CD14-positive monocyte (primary cell): ENCODE measurements at regions not wholly inside any gene's neighbourhood (a gene's known extent, or its start where the extent isn't known, plus 50 kb on each side); places are given as distances from the start of the nearest gene placed in this dataset.

Source experiments
- DNase-seq, 3 donors: peaks; one replicate each; pipeline ENCODE4 v3.0.0-alpha.2; 2011 to 2022
- H2AFZ ChIP-seq: 2 replicates; pipeline ENCODE4 v1.6.0; 2012; ENCODE audit warnings: mild to moderate bottlenecking, low read depth, low read length, inconsistent platforms; ENCODE audit not compliant: insufficient read depth, poor library complexity, severe bottlenecking
- H3K27ac ChIP-seq, 2 donors: 1 replicate in 1 of 2; 2 replicates in 1 of 2; pipeline ENCODE4 v1.5.1; 2012 to 2013; ENCODE audit warnings: low read length in 2 of 2, control low read depth in 1 of 2, inconsistent platforms in 1 of 2, low read depth in 1 of 2, mild to moderate bottlenecking in 1 of 2
- H3K27me3 ChIP-seq, 2 donors: one replicate each; pipeline versions ENCODE4 v1.6.0 to v1.6.1; 2011 to 2013; ENCODE audit warnings: low read length in 2 of 2; ENCODE audit not compliant: control insufficient read depth in 2 of 2, insufficient read depth in 2 of 2
- H3K36me3 ChIP-seq, 2 donors: replicated peaks in 1 of 2; 1 replicate in 1 of 2; 2 replicates in 1 of 2; pipeline versions ENCODE4 v1.5.1 to v1.6.1; 2012 to 2013; ENCODE audit warnings: low read length in 2 of 2, control low read depth in 1 of 2, inconsistent platforms in 1 of 2, mild to moderate bottlenecking in 1 of 2; ENCODE audit not compliant: insufficient read depth in 2 of 2, control insufficient read depth in 1 of 2
- H3K4me1 ChIP-seq, 2 donors: 1 replicate in 1 of 2; 2 replicates in 1 of 2; pipeline versions ENCODE4 v1.5.1 to v1.6.1; 2012 to 2013; ENCODE audit warnings: low read length in 2 of 2, control low read depth in 1 of 2, inconsistent platforms in 1 of 2, mild to moderate bottlenecking in 1 of 2, moderate library complexity in 1 of 2; ENCODE audit not compliant: insufficient read depth in 2 of 2, control insufficient read depth in 1 of 2
- H3K4me2 ChIP-seq: replicated peaks from 2 replicates; pipeline ENCODE3; 2012; ENCODE audit warnings: low read length, moderate library complexity, mild to moderate bottlenecking; ENCODE audit not compliant: poor library complexity, severe bottlenecking; ENCODE audit errors: extremely low read depth
- H3K4me3 ChIP-seq, 3 experiments: fragments of 200-600 bp in 1 of 3; sonication (generic) in 1 of 3; replicated peaks in 1 of 3; 1 replicate in 2 of 3; 2 replicates in 1 of 3; pipeline ENCODE4 v1.5.1; 2011 to 2013; ENCODE audit warnings: low read length in 3 of 3, mild to moderate bottlenecking in 3 of 3, control low read depth in 2 of 3, low read depth in 2 of 3, inconsistent platforms in 1 of 3, moderate library complexity in 1 of 3
- H3K79me2 ChIP-seq: 2 replicates; pipeline ENCODE4 v1.6.0; 2012; ENCODE audit warnings: mild to moderate bottlenecking, control low read depth, inconsistent platforms, low read length, moderate library complexity; ENCODE audit not compliant: insufficient read depth
- H3K9ac ChIP-seq: 2 replicates; pipeline ENCODE4 v1.6.0; 2017; ENCODE audit warnings: low read length, mild to moderate bottlenecking; ENCODE audit not compliant: insufficient read depth, poor library complexity, severe bottlenecking
- H3K9me3 ChIP-seq, 2 donors: replicated peaks in 1 of 2; 1 replicate in 1 of 2; 2 replicates in 1 of 2; pipeline versions ENCODE4 v1.5.1 to v1.6.1; 2012 to 2013; ENCODE audit warnings: low read length in 2 of 2, control low read depth in 1 of 2; ENCODE audit not compliant: control insufficient read depth in 1 of 2, insufficient read depth in 1 of 2
- H4K20me1 ChIP-seq: 2 replicates; pipeline ENCODE4 v1.6.0; 2012; ENCODE audit warnings: mild to moderate bottlenecking, low read length, control low read depth, moderate library complexity; ENCODE audit not compliant: insufficient read depth
- H3K27ac Mint-ChIP-seq, 7 donors: one replicate each; pipeline ENCODE4 v1.8.0; 2020; ENCODE audit warnings: mild to moderate bottlenecking in 7 of 7, mixed read lengths in 7 of 7, moderate library complexity in 6 of 7, inconsistent platforms in 2 of 7
- H3K27me3 Mint-ChIP-seq, 3 donors: one replicate each; pipeline ENCODE4 v1.8.0; 2021 to 2022; ENCODE audit warnings: low read depth in 3 of 3, mild to moderate bottlenecking in 3 of 3, mixed read lengths in 3 of 3, moderate library complexity in 3 of 3, inconsistent platforms in 1 of 3
- H3K36me3 Mint-ChIP-seq, 2 donors: one replicate each; pipeline ENCODE4 v1.8.0; 2020; ENCODE audit warnings: mixed read lengths in 2 of 2, inconsistent platforms in 1 of 2, mild to moderate bottlenecking in 1 of 2
- H3K4me1 Mint-ChIP-seq: one replicate; pipeline ENCODE4 v1.8.0; 2020; ENCODE audit warnings: mild to moderate bottlenecking, mixed read lengths
- H3K4me3 Mint-ChIP-seq, 2 donors: one replicate each; pipeline ENCODE4 v1.8.0; 2020; ENCODE audit warnings: mild to moderate bottlenecking in 2 of 2, mixed read lengths in 2 of 2, moderate library complexity in 1 of 2
- H3K9me3 Mint-ChIP-seq, 7 donors: one replicate each; pipeline ENCODE4 v1.8.0; 2020 to 2022; ENCODE audit warnings: mixed read lengths in 7 of 7, mild to moderate bottlenecking in 6 of 7, moderate library complexity in 6 of 7, inconsistent platforms in 2 of 7
- WGBS: methylation state at CpG from one replicate; pipeline ENCODE4 v1.1.5; 2013; ENCODE audit warnings: missing lambda C conversion rate; ENCODE audit not compliant: insufficient coverage; 5-methylcytosine and 5-hydroxymethylcytosine counted together
- intact Hi-C, 2 donors: fragments of 100-400 bp; cut with micrococcal nuclease; formaldehyde crosslinking; loops; one replicate each; pipeline versions ENCODE4 v1.15.0 to v1.15.1; 2023
- TF ChIP-seq, protein P1 (sequence below): fragments of 200-600 bp; IDR thresholded peaks from one replicate; pipeline ENCODE4 v1.8.0; 2022; ENCODE audit warnings: antibody characterized with exemption, mild to moderate bottlenecking

DNA sequence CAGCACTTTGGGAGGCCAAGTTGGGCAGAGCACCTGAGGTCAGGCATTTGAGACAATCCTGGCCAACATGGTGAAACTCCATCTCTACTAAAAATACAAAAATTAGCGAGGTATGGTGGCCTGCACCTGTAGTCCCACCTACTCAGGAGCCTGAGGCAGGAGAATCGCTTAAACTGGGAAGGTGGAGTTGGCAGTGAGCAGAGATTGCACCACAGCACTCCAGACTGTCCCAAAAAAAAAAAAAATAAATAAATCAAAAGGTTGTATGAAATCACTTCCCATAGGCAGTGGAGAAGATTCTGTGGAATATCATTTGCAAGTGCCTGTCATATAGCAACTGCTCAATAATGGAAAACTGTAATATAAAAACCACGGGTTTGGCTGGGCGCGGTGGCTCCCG, 65.1 kb upstream of the SERBP1 start:
- Histone ChIP-seq H4K20me1 (no peaks in the 10 kb centered on the region), H3K4me2 (no peak overlapping the region), H2AFZ (no peak overlapping the region), H3K4me3 (no peak overlapping the region), H3K4me1 (no peaks in the 10 kb centered on the region), H3K79me2 (no peaks in the 10 kb centered on the region), H3K27me3 (no peaks in the 10 kb centered on the region), H3K27ac (no peak overlapping the region), H3K9ac (no peak overlapping the region), H3K36me3 (no peaks in the 10 kb centered on the region), H3K9me3 (no peaks in the 10 kb centered on the region)
- H3K9me3 Mint-ChIP-seq: peaks cover 0 to 2% (median 0%) of the 10 kb centered on the region in 7 donors
- H3K27me3 Mint-ChIP-seq: peaks cover 0 to 4% (median 2%) of the 10 kb centered on the region in 3 donors
- H3K4me3 Mint-ChIP-seq: no peak overlapping the region
- H3K27ac Mint-ChIP-seq: no peak overlapping the region
- TF ChIP-seq, protein P1, sequence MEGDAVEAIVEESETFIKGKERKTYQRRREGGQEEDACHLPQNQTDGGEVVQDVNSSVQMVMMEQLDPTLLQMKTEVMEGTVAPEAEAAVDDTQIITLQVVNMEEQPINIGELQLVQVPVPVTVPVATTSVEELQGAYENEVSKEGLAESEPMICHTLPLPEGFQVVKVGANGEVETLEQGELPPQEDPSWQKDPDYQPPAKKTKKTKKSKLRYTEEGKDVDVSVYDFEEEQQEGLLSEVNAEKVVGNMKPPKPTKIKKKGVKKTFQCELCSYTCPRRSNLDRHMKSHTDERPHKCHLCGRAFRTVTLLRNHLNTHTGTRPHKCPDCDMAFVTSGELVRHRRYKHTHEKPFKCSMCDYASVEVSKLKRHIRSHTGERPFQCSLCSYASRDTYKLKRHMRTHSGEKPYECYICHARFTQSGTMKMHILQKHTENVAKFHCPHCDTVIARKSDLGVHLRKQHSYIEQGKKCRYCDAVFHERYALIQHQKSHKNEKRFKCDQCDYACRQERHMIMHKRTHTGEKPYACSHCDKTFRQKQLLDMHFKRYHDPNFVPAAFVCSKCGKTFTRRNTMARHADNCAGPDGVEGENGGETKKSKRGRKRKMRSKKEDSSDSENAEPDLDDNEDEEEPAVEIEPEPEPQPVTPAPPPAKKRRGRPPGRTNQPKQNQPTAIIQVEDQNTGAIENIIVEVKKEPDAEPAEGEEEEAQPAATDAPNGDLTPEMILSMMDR: no peak
- H3K4me1 Mint-ChIP-seq: peaks cover 3% of the 10 kb centered on the region
- no peak for DNase-seq
- no peaks in the 10 kb centered on the region for H3K36me3 Mint-ChIP-seq
- intact Hi-C loops: loop anchor here in 1 of 2 donors (5.0 kb wide), 1 partner anchor 263 kb away; no protein-coding TSS in a partner anchor
- no CpG with 5 or more reads among the region's 6 CpGs for WGBS

DNA sequence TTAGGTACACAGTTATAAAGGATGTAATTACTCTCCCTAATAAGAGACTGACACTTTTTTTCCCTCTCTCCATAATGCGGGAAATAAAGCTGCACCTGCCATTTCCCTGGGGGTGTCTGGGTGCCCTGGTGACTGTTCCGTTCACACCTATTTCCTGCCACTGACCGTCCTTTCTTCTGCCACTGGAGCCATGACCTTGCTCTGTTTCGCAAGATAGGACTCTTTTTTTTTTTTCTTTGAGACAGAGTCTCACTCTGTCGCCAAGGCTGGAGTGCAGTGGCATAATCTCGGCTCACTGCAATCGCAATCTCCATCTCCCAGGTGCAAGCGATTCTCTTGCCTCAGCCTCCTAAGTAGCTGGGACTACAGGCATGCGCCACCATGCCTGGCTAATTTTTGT, 66.1 kb upstream of the SERBP1 start:
- no peaks in the 10 kb centered on the region for H3K36me3 ChIP-seq
- WGBS: 33% methylated on average over 3 of the region's 9 CpGs
- no peak overlapping the region for H3K4me3 ChIP-seq
- no peak overlapping the region for H2AFZ ChIP-seq
- H3K9ac ChIP-seq: no peak overlapping the region
- no peaks in the 10 kb centered on the region for H3K27me3 ChIP-seq
- Mint-ChIP-seq H3K27ac (no peak overlapping the region), H3K4me3 (no peak overlapping the region), H3K36me3 (no peaks in the 10 kb centered on the region), H3K9me3 (peaks cover 0 to 2% (median 0%) of the 10 kb centered on the region in 7 donors), H3K27me3 (peaks cover 0 to 2% (median 2%) of the 10 kb centered on the region in 3 donors), H3K4me1 (peaks cover 6% of the 10 kb centered on the region)
- DNase-seq: no peak
- H3K4me1 ChIP-seq: no peaks in the 10 kb centered on the region
- H3K27ac ChIP-seq: no peak overlapping the region
- no peaks in the 10 kb centered on the region for H3K9me3 ChIP-seq
- H3K79me2 ChIP-seq: no peaks in the 10 kb centered on the region
- intact Hi-C loops: loop anchor here in 1 of 2 donors (5.0 kb wide), 1 partner anchor 264 kb away; no protein-coding TSS in a partner anchor
- H3K4me2 ChIP-seq: no peak overlapping the region
- TF ChIP-seq, protein P1: no peak
- no peaks in the 10 kb centered on the region for H4K20me1 ChIP-seq
